Neural crest cell (in vitro differentiated cells): ENCODE measurements at regions not wholly inside any gene's neighbourhood (a gene's known extent, or its start where the extent isn't known, plus 50 kb on each side); places are given as distances from the start of the nearest gene placed in this dataset.

Source experiments
- DNase-seq: peaks from one replicate; pipeline ENCODE4 v3.0.0; 2021; ENCODE audit warnings: low read depth, mixed read lengths, low spot score
- H3K27ac Mint-ChIP-seq: one replicate; pipeline ENCODE4 v1.8.0; 2021; ENCODE audit warnings: mild to moderate bottlenecking, mixed read lengths; ENCODE audit not compliant: unreplicated experiment
- H3K27me3 Mint-ChIP-seq: 2 replicates; pipeline ENCODE4 v1.8.0; 2021; ENCODE audit warnings: low read depth, mild to moderate bottlenecking, mixed read lengths
- H3K36me3 Mint-ChIP-seq: 2 replicates; pipeline ENCODE4 v1.8.0; 2021; ENCODE audit warnings: low read depth, mild to moderate bottlenecking, mixed read lengths
- H3K4me1 Mint-ChIP-seq: 2 replicates; pipeline ENCODE4 v1.8.0; 2021; ENCODE audit warnings: mixed read lengths
- H3K4me3 Mint-ChIP-seq: one replicate; pipeline ENCODE4 v1.8.0; 2021; ENCODE audit warnings: mild to moderate bottlenecking, mixed read lengths
- H3K9me3 Mint-ChIP-seq: 2 replicates; pipeline ENCODE4 v1.8.0; 2021; ENCODE audit warnings: mixed read lengths
- CTCF ChIP-seq: fragments of 200-600 bp; sonication (generic); conservative IDR thresholded peaks from 2 replicates; pipeline ENCODE4 v1.5.0; 2021; ENCODE audit warnings: antibody characterized with exemption, mild to moderate bottlenecking

- Mint-ChIP-seq H3K36me3 (no peaks in the 10 kb centered on the region), H3K9me3 (peaks cover 5% of the 10 kb centered on the region), H3K4me1 (peaks cover 29% of the 10 kb centered on the region), H3K27ac (no peak overlapping the region), H3K27me3 (no peaks in the 10 kb centered on the region), H3K4me3 (no peak overlapping the region)
- no peak for TF ChIP-seq CTCF
- DNase-seq = no peak
These were observed 212.5 kb upstream of the RTL1 start for GRCh38 chr14:101116065-101116464.

- peaks cover 26% of the 10 kb centered on the region for H3K4me1 Mint-ChIP-seq
These were observed 213.1 kb upstream of the RTL1 start for GRCh38 chr14:101116486-101117130.

GRCh38 chr14:101117543-101117942 is 214.0 kb upstream of the RTL1 start:
- no peaks in the 10 kb centered on the region for H3K36me3 Mint-ChIP-seq
- no peak for TF ChIP-seq CTCF
- peaks cover 22% of the 10 kb centered on the region for H3K4me1 Mint-ChIP-seq
- no peak overlapping the region for H3K4me3 Mint-ChIP-seq
- DNase-seq = no peak
- H3K9me3 Mint-ChIP-seq = peaks cover 5% of the 10 kb centered on the region
- no peaks in the 10 kb centered on the region for H3K27me3 Mint-ChIP-seq
- no peak overlapping the region for H3K27ac Mint-ChIP-seq

More at GRCh38 chr14:101116486-101117130, 213.1 kb upstream of the RTL1 start:
- Mint-ChIP-seq H3K27ac (no peak overlapping the region), H3K9me3 (peaks cover 5% of the 10 kb centered on the region), H3K4me3 (no peak overlapping the region), H3K27me3 (no peaks in the 10 kb centered on the region), H3K36me3 (no peaks in the 10 kb centered on the region)
- no peak for DNase-seq
- no peak for TF ChIP-seq CTCF

- Mint-ChIP-seq H3K4me3 (no peak overlapping the region), H3K27ac (no peak overlapping the region), H3K9me3 (peaks cover 5% of the 10 kb centered on the region), H3K4me1 (peaks cover 22% of the 10 kb centered on the region), H3K36me3 (no peaks in the 10 kb centered on the region), H3K27me3 (no peaks in the 10 kb centered on the region)
- DNase-seq = no peak
- TF ChIP-seq CTCF = no peak
These were observed 214.7 kb upstream of the RTL1 start for GRCh38 chr14:101118233-101118632.

- Mint-ChIP-seq H3K36me3 (no peaks in the 10 kb centered on the region), H3K9me3 (peaks cover 5% of the 10 kb centered on the region), H3K4me3 (no peak overlapping the region), H3K4me1 (peaks cover 27% of the 10 kb centered on the region), H3K27me3 (no peaks in the 10 kb centered on the region), H3K27ac (no peak overlapping the region)
- TF ChIP-seq CTCF = no peak
- no peak for DNase-seq
These were observed 215.4 kb upstream of the RTL1 start for GRCh38 chr14:101118746-101119591.
